ENCODE measurements at regions not wholly inside any gene's neighbourhood (a gene's known extent, or its start where the extent isn't known, plus 50 kb on each side); places are given as distances from the start of the nearest gene placed in this dataset.

DNA sequence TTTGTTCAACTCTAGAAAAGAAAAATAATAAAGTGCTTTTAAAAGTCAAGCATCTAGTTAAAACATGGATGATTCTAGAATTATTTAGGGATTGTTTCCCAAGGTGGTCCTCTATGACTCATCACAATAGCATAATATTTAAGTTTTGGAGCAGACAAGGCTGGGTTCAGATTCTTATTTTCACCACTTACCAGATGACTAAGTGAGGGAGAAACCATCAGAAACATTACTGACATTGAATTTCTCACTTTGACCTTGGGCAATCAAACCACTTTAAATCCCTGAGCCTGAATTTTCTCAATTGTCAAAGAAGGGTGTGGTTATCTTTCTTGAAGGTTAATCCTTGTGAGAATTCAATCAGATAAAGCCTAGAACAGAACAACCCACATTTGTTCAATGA is 102.5 kb upstream of the PTGFR start:
- H3K9me3 ChIP-seq: no peaks in the 10 kb centered on the region
- no peak overlapping the region for H3K4me3 ChIP-seq
- TF ChIP-seq, protein P1, sequence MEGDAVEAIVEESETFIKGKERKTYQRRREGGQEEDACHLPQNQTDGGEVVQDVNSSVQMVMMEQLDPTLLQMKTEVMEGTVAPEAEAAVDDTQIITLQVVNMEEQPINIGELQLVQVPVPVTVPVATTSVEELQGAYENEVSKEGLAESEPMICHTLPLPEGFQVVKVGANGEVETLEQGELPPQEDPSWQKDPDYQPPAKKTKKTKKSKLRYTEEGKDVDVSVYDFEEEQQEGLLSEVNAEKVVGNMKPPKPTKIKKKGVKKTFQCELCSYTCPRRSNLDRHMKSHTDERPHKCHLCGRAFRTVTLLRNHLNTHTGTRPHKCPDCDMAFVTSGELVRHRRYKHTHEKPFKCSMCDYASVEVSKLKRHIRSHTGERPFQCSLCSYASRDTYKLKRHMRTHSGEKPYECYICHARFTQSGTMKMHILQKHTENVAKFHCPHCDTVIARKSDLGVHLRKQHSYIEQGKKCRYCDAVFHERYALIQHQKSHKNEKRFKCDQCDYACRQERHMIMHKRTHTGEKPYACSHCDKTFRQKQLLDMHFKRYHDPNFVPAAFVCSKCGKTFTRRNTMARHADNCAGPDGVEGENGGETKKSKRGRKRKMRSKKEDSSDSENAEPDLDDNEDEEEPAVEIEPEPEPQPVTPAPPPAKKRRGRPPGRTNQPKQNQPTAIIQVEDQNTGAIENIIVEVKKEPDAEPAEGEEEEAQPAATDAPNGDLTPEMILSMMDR (IDR thresholded peaks at IDR 0.05): no peak
- no peak for DNase-seq
- H3K27ac ChIP-seq: no peak overlapping the region
- no peaks in the 10 kb centered on the region for H3K4me1 ChIP-seq
- no peaks in the 10 kb centered on the region for H3K27me3 ChIP-seq
- intact Hi-C loops (cut with DNase I; ENCODE audit: low total_unique reads): no loop called here
- no peaks in the 10 kb centered on the region for H3K36me3 ChIP-seq

DNA sequence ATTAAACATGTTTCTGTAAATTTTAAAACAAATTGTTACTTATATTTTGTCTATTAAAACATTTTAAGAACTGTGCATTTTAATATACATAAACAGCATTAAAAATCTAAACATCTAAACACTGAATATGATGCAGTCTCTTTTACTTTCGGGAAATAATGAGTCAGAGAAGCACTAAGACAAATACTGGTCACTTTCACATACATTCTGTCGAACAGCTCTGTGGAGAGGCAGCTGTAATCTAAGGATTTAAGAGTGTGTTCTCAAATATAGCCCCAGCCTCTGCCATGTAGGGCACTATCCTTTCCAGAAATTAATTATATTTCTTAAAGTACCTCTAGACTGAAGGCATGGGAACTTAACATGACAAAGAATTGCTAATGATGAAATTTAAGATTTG is 89.6 kb upstream of the PTGFR start:
- intact Hi-C loops (cut with DNase I; ENCODE audit: low total_unique reads): no loop called here
- Histone ChIP-seq H3K4me1 (no peaks in the 10 kb centered on the region), H3K36me3 (no peaks in the 10 kb centered on the region)

DNA sequence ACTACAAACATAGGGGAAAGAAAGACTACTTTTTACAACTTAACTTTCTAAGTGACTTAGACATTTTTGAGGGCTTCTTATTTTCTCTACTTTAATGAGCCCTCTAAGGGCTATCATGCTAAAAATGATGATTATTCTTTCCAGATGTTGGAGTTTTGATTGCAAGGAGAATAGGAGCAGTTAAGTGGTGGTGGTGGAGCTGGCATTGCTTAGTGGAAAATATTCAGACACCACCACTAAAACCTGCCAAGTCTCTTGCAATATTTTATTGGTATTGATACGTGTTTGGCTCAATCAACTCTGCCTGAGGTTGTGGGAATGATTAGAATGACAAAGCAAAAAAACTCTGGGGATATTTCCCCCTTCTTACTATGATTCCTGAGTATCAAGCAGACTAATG is 82.6 kb upstream of the PTGFR start:
- no peak for DNase-seq
- Histone ChIP-seq H3K36me3 (no peaks in the 10 kb centered on the region), H3K4me1 (no peaks in the 10 kb centered on the region), H3K27me3 (no peaks in the 10 kb centered on the region), H3K9me3 (peaks cover 0 to 13% (median 6%) of the 10 kb centered on the region in 3 donors), H3K4me3 (no peak overlapping the region), H3K27ac (no peak overlapping the region)
- intact Hi-C loops (cut with DNase I; ENCODE audit: low total_unique reads): no loop called here
- TF ChIP-seq, protein P1 (IDR thresholded peaks at IDR 0.05): no peak

More for the DNA sequence above, 89.6 kb upstream of the PTGFR start:
- TF ChIP-seq, protein P1 (IDR thresholded peaks at IDR 0.05): no peak
- H3K27ac ChIP-seq: no peak overlapping the region
- no peaks in the 10 kb centered on the region for H3K27me3 ChIP-seq
- H3K4me3 ChIP-seq: no peak overlapping the region
- DNase-seq: no peak
- no peaks in the 10 kb centered on the region for H3K9me3 ChIP-seq

GRCh38 chr1:78408810-78409209 is 82.0 kb upstream of the PTGFR start:
- peaks cover 0 to 13% (median 6%) of the 10 kb centered on the region in 3 donors for H3K9me3 ChIP-seq
- no peaks in the 10 kb centered on the region for H3K27me3 ChIP-seq
- intact Hi-C loops (cut with DNase I; ENCODE audit: low total_unique reads): no loop called here
- peak in 1 of 2 donors; percentile 33 for DNase-seq
- no peaks in the 10 kb centered on the region for H3K36me3 ChIP-seq
- no peaks in the 10 kb centered on the region for H3K4me1 ChIP-seq
- no peak overlapping the region for H3K4me3 ChIP-seq
- TF ChIP-seq, protein P1 (IDR thresholded peaks at IDR 0.05): no peak
- no peak overlapping the region for H3K27ac ChIP-seq

DNA sequence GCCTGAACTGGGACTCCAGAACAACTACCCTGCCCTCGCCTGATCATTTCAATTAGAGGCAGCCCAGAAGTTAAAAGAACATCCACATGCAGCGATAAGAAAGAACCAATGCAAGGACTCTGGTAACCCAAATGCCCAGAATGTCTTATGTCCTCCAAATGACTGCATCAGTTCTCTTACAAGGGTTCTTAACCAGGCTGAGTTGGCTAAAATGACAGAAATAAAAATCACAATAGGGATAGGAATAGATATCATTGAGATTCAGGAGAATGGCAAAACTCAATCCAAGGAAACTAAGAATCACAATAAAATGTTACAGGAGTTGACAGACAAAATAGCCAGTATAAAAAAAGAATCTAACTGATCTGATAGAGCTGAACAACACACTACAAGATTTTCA is 80.1 kb upstream of the PTGFR start:
- intact Hi-C loops (cut with DNase I; ENCODE audit: low total_unique reads): no loop called here

More for the DNA sequence above, 80.1 kb upstream of the PTGFR start:
- DNase-seq: no peak
- Histone ChIP-seq H3K27ac (no peak overlapping the region), H3K9me3 (peaks cover 0 to 13% (median 6%) of the 10 kb centered on the region in 3 donors), H3K4me1 (no peaks in the 10 kb centered on the region), H3K27me3 (no peaks in the 10 kb centered on the region), H3K36me3 (no peaks in the 10 kb centered on the region), H3K4me3 (no peak overlapping the region)
- TF ChIP-seq, protein P1 (IDR thresholded peaks at IDR 0.05): no peak
